CD1c-positive myeloid dendritic cell (primary cell): ENCODE measurements at regions not wholly inside any gene's neighbourhood (a gene's known extent, or its start where the extent isn't known, plus 50 kb on each side); places are given as distances from the start of the nearest gene placed in this dataset.

Source experiments
- DNase-seq: peaks from one replicate; pipeline ENCODE4 v3.0.0-alpha.2; 2016; ENCODE audit errors: extremely low spot score

- no peak for DNase-seq
Measured at GRCh38 chr6:164022632-164023031, 608.1 kb downstream of the QKI start.

GRCh38 chr6:164021589-164022250 lies 607.2 kb downstream of the QKI start:
- no peak for DNase-seq

GRCh38 chr6:164020142-164020541 lies 605.6 kb downstream of the QKI start:
- no peak for DNase-seq

GRCh38 chr6:164018133-164018532 lies 603.6 kb downstream of the QKI start:
- DNase-seq: no peak

- DNase-seq: no peak
Measured at GRCh38 chr6:164016056-164016455, 601.5 kb downstream of the QKI start.

- DNase-seq: no peak
Measured at GRCh38 chr6:164015088-164015484, 600.6 kb downstream of the QKI start.

- no peak for DNase-seq
Measured at GRCh38 chr6:164014346-164015087, 600.0 kb downstream of the QKI start.

GRCh38 chr6:164013480-164014208 lies 599.1 kb downstream of the QKI start:
- no peak for DNase-seq

- DNase-seq: no peak
Measured at GRCh38 chr6:164011321-164011720, 596.8 kb downstream of the QKI start.

GRCh38 chr6:164010441-164011103 lies 596.1 kb downstream of the QKI start:
- DNase-seq: no peak

GRCh38 chr6:164008902-164009301 lies 594.4 kb downstream of the QKI start:
- no peak for DNase-seq

- no peak for DNase-seq
Measured at GRCh38 chr6:164007881-164008280, 593.4 kb downstream of the QKI start.

- DNase-seq: no peak
Measured at GRCh38 chr6:164006459-164006858, 591.9 kb downstream of the QKI start.

- DNase-seq: no peak
Measured at GRCh38 chr6:164005004-164005711, 590.6 kb downstream of the QKI start.

GRCh38 chr6:164000276-164000675 lies 585.8 kb downstream of the QKI start:
- no peak for DNase-seq

- DNase-seq: no peak
Measured at GRCh38 chr6:163999475-164000125, 585.1 kb downstream of the QKI start.

- DNase-seq: no peak
Measured at GRCh38 chr6:163998496-163998895, 584.0 kb downstream of the QKI start.

GRCh38 chr6:163996491-163996890 lies 582.0 kb downstream of the QKI start:
- no peak for DNase-seq

- no peak for DNase-seq
Measured at GRCh38 chr6:163994566-163994965, 580.0 kb downstream of the QKI start.

GRCh38 chr6:163992701-163993100 lies 578.2 kb downstream of the QKI start:
- DNase-seq: no peak

GRCh38 chr6:163992056-163992455 lies 577.5 kb downstream of the QKI start:
- DNase-seq: no peak
